OCI-LY7 (cell line): ENCODE measurements at regions not wholly inside any gene's neighbourhood (a gene's known extent, or its start where the extent isn't known, plus 50 kb on each side); places are given as distances from the start of the nearest gene placed in this dataset.

ENCODE experiments used
- EZH2phosphoT487 ChIP-seq: fragments of 200-600 bp; sonication (generic); IDR thresholded peaks from 2 replicates; pipeline ENCODE4 v1.6.1; 2018; ENCODE audit warnings: low read depth, borderline replicate concordance, mild to moderate bottlenecking, mixed run types, antibody characterized with exemption, low read length, moderate library complexity, mixed read lengths
- TF ChIP-seq, protein P1 (sequence below): fragments of 200-600 bp; sonication (generic); conservative IDR thresholded peaks from 2 replicates; pipeline ENCODE4 v1.5.1; 2014; ENCODE audit warnings: mild to moderate bottlenecking, antibody characterized with exemption, low read length, moderate library complexity, mixed read lengths

- TF ChIP-seq, protein P1, sequence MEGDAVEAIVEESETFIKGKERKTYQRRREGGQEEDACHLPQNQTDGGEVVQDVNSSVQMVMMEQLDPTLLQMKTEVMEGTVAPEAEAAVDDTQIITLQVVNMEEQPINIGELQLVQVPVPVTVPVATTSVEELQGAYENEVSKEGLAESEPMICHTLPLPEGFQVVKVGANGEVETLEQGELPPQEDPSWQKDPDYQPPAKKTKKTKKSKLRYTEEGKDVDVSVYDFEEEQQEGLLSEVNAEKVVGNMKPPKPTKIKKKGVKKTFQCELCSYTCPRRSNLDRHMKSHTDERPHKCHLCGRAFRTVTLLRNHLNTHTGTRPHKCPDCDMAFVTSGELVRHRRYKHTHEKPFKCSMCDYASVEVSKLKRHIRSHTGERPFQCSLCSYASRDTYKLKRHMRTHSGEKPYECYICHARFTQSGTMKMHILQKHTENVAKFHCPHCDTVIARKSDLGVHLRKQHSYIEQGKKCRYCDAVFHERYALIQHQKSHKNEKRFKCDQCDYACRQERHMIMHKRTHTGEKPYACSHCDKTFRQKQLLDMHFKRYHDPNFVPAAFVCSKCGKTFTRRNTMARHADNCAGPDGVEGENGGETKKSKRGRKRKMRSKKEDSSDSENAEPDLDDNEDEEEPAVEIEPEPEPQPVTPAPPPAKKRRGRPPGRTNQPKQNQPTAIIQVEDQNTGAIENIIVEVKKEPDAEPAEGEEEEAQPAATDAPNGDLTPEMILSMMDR: no peak
- no peak for TF ChIP-seq EZH2phosphoT487
Measured at GRCh38 chr22:47923011-47923427, 1160.6 kb downstream of the TBC1D22A start.
